ENCODE measurements at regions not wholly inside any gene's neighbourhood (a gene's known extent, or its start where the extent isn't known, plus 50 kb on each side); places are given as distances from the start of the nearest gene placed in this dataset.
"Not testable (repeated sequence)": the region's sequence is repeated elsewhere in the genome, so short reads cannot be mapped to it uniquely, and the experiment has no call there.

GRCh38 chr9:30289435-30289834, 2095.0 kb upstream of the ACO1 start:
- Histone ChIP-seq H3K4me1 (replicated peaks) (no peaks in the 10 kb centered on the region), H3K27me3 (replicated peaks; ENCODE audit: insufficient read depth) (no peaks in the 10 kb centered on the region), H3K4me3 (no peak overlapping the region), H3K9me3 (no peaks in the 10 kb centered on the region), H3K36me3 (no peaks in the 10 kb centered on the region), H3K27ac (no peak overlapping the region)
- 52% methylated on average over 2 of the region's 2 CpGs for WGBS
- intact Hi-C loops (cut with DNase I), result no loop called here
- no peak for TF ChIP-seq POLR2A (IDR thresholded peaks at IDR 0.05)
- no peak for TF ChIP-seq POLR2AphosphoS5 (IDR thresholded peaks at IDR 0.05)
- TF ChIP-seq CTCF (IDR thresholded peaks at IDR 0.05), result no peak
- no peak for DNase-seq (ENCODE audit: low spot score)

GRCh38 chr9:30292026-30292425, 2092.4 kb upstream of the ACO1 start:
- H3K27me3 ChIP-seq (replicated peaks; ENCODE audit: insufficient read depth); H3K9me3 ChIP-seq; intact Hi-C loops (cut with DNase I); H3K27ac ChIP-seq; DNase-seq (ENCODE audit: low spot score); H3K4me1 ChIP-seq (replicated peaks); H3K36me3 ChIP-seq; H3K4me3 ChIP-seq: not testable (repeated sequence)

GRCh38 chr9:30293231-30293630, 2091.2 kb upstream of the ACO1 start:
- intact Hi-C loops (cut with DNase I), result no loop called here
- Histone ChIP-seq H3K27ac (no peak overlapping the region), H3K4me1 (replicated peaks) (no peaks in the 10 kb centered on the region), H3K27me3 (replicated peaks; ENCODE audit: insufficient read depth) (no peaks in the 10 kb centered on the region), H3K9me3 (no peaks in the 10 kb centered on the region), H3K4me3 (no peak overlapping the region), H3K36me3 (no peaks in the 10 kb centered on the region)
- WGBS, result 63% methylated on average over 1 of the region's 1 CpG
- TF ChIP-seq POLR2AphosphoS5 (IDR thresholded peaks at IDR 0.05), result no peak
- TF ChIP-seq POLR2A (IDR thresholded peaks at IDR 0.05), result no peak
- TF ChIP-seq CTCF (IDR thresholded peaks at IDR 0.05), result no peak
- DNase-seq (ENCODE audit: low spot score), result no peak

- no peak for DNase-seq (ENCODE audit: low spot score)
- H3K36me3 ChIP-seq, result no peaks in the 10 kb centered on the region
- H3K4me1 ChIP-seq (replicated peaks), result no peaks in the 10 kb centered on the region
- no peaks in the 10 kb centered on the region for H3K9me3 ChIP-seq
- intact Hi-C loops (cut with DNase I), result no loop called here
- no peak overlapping the region for H3K4me3 ChIP-seq
- no peak overlapping the region for H3K27ac ChIP-seq
- WGBS, result 96% methylated on average over 21 of the region's 25 CpGs
- H3K27me3 ChIP-seq (replicated peaks; ENCODE audit: insufficient read depth), result no peaks in the 10 kb centered on the region
- no peak for TF ChIP-seq POLR2A (IDR thresholded peaks at IDR 0.05)
- TF ChIP-seq CTCF (IDR thresholded peaks at IDR 0.05), result no peak
These were observed 2085.2 kb upstream of the ACO1 start for GRCh38 chr9:30299126-30299780.

GRCh38 chr9:30301271-30301963, 2083.0 kb upstream of the ACO1 start:
- no peak for DNase-seq (ENCODE audit: low spot score)
- Histone ChIP-seq H3K4me3 (no peak overlapping the region), H3K27ac (no peak overlapping the region), H3K9me3 (no peaks in the 10 kb centered on the region), H3K27me3 (replicated peaks; ENCODE audit: insufficient read depth) (no peaks in the 10 kb centered on the region), H3K36me3 (no peaks in the 10 kb centered on the region), H3K4me1 (replicated peaks) (no peaks in the 10 kb centered on the region)
- intact Hi-C loops (cut with DNase I), result no loop called here
- no peak for TF ChIP-seq POLR2AphosphoS5 (IDR thresholded peaks at IDR 0.05)
- TF ChIP-seq POLR2A (IDR thresholded peaks at IDR 0.05), result no peak
- TF ChIP-seq CTCF (IDR thresholded peaks at IDR 0.05), result no peak
- WGBS, result 33% methylated on average over 5 of the region's 5 CpGs

All from prostate gland (tissue), 2 donors.